ENCODE measurements at regions not wholly inside any gene's neighbourhood (a gene's known extent, or its start where the extent isn't known, plus 50 kb on each side); places are given as distances from the start of the nearest gene placed in this dataset.

GRCh38 chr21:40976198-40977109 is 129.5 kb upstream of the DSCAM start:
- in situ Hi-C loops (cut with MboI; ENCODE audit: low sequenced_read_pairs), result no loop called here

- in situ Hi-C loops (cut with MboI; ENCODE audit: low sequenced_read_pairs), result no loop called here
Observed at GRCh38 chr21:40985370-40985769, 138.4 kb upstream of the DSCAM start.

- in situ Hi-C loops (cut with MboI; ENCODE audit: low sequenced_read_pairs), result no loop called here
Observed at GRCh38 chr21:40990366-40990765, 143.4 kb upstream of the DSCAM start.

GRCh38 chr21:40997831-40998230 is 150.9 kb upstream of the DSCAM start:
- in situ Hi-C loops (cut with MboI; ENCODE audit: low sequenced_read_pairs), result no loop called here

GRCh38 chr21:41000838-41001237 is 153.9 kb upstream of the DSCAM start:
- in situ Hi-C loops (cut with MboI; ENCODE audit: low sequenced_read_pairs), result no loop called here

GRCh38 chr21:41006636-41007035 is 159.7 kb upstream of the DSCAM start:
- in situ Hi-C loops (cut with MboI; ENCODE audit: low sequenced_read_pairs), result no loop called here

GRCh38 chr21:41008351-41008750 is 159.6 kb upstream of the BACE2 start:
- in situ Hi-C loops (cut with MboI; ENCODE audit: low sequenced_read_pairs), result no loop called here

GRCh38 chr21:41008974-41009373 is 159.0 kb upstream of the BACE2 start:
- in situ Hi-C loops (cut with MboI; ENCODE audit: low sequenced_read_pairs), result no loop called here

- in situ Hi-C loops (cut with MboI; ENCODE audit: low sequenced_read_pairs), result no loop called here
Observed at GRCh38 chr21:41009398-41010100, 158.4 kb upstream of the BACE2 start.

GRCh38 chr21:41010101-41010435 is 157.9 kb upstream of the BACE2 start:
- in situ Hi-C loops (cut with MboI; ENCODE audit: low sequenced_read_pairs), result no loop called here

- in situ Hi-C loops (cut with MboI; ENCODE audit: low sequenced_read_pairs), result no loop called here
Observed at GRCh38 chr21:41011098-41011731, 156.7 kb upstream of the BACE2 start.

GRCh38 chr21:41011951-41012366 is 156.0 kb upstream of the BACE2 start:
- in situ Hi-C loops (cut with MboI; ENCODE audit: low sequenced_read_pairs), result no loop called here

GRCh38 chr21:41012425-41012824 is 155.5 kb upstream of the BACE2 start:
- in situ Hi-C loops (cut with MboI; ENCODE audit: low sequenced_read_pairs), result no loop called here

- in situ Hi-C loops (cut with MboI; ENCODE audit: low sequenced_read_pairs), result no loop called here
Observed at GRCh38 chr21:41016472-41016871, 151.5 kb upstream of the BACE2 start.

GRCh38 chr21:41018431-41018830 is 149.5 kb upstream of the BACE2 start:
- in situ Hi-C loops (cut with MboI; ENCODE audit: low sequenced_read_pairs), result no loop called here

- in situ Hi-C loops (cut with MboI; ENCODE audit: low sequenced_read_pairs), result no loop called here
Observed at GRCh38 chr21:41023936-41024335, 144.0 kb upstream of the BACE2 start.

GRCh38 chr21:41024341-41024740 is 143.6 kb upstream of the BACE2 start:
- in situ Hi-C loops (cut with MboI; ENCODE audit: low sequenced_read_pairs), result no loop called here

GRCh38 chr21:41024746-41025254 is 143.2 kb upstream of the BACE2 start:
- in situ Hi-C loops (cut with MboI; ENCODE audit: low sequenced_read_pairs), result no loop called here

GRCh38 chr21:41029571-41029970 is 138.4 kb upstream of the BACE2 start:
- in situ Hi-C loops (cut with MboI; ENCODE audit: low sequenced_read_pairs), result no loop called here

GRCh38 chr21:41031701-41032220 is 136.2 kb upstream of the BACE2 start:
- in situ Hi-C loops (cut with MboI; ENCODE audit: low sequenced_read_pairs), result no loop called here

- in situ Hi-C loops (cut with MboI; ENCODE audit: low sequenced_read_pairs), result no loop called here
Observed at GRCh38 chr21:41032541-41032940, 135.4 kb upstream of the BACE2 start.
